Stimulated activated naive CD8-positive, alpha-beta T cell treated with anti-CD3 and anti-CD28 coated beads, Interleukin-15, amount 100 ng/mL, for 72 hours (primary cell): ENCODE measurements at regions not wholly inside any gene's neighbourhood (a gene's known extent, or its start where the extent isn't known, plus 50 kb on each side); places are given as distances from the start of the nearest gene placed in this dataset.
"Not testable (repeated sequence)": the region's sequence is repeated elsewhere in the genome, so short reads cannot be mapped to it uniquely, and the experiment has no call there.

Source experiments
- ATAC-seq: fragments of 150-1000 bp; cut with Tn5 transposase; 2 replicates; pipeline ENCODE4 v1.10.0; 2021; ENCODE audit warnings: mild to moderate bottlenecking, moderate library complexity
- DNase-seq, 2 donors: peaks; one replicate each; pipeline ENCODE4 v3.0.0; 2021 to 2022
- H3K27ac Mint-ChIP-seq, 2 donors: one replicate each; pipeline ENCODE4 v1.8.0; 2022; ENCODE audit warnings: mild to moderate bottlenecking in 2 of 2, mixed read lengths in 2 of 2, moderate library complexity in 2 of 2
- H3K27me3 Mint-ChIP-seq: one replicate; pipeline ENCODE4 v1.8.0; 2022; ENCODE audit warnings: mixed read lengths
- H3K4me1 Mint-ChIP-seq: one replicate; pipeline ENCODE4 v1.8.0; 2022; ENCODE audit warnings: mild to moderate bottlenecking, mixed read lengths
- H3K4me3 Mint-ChIP-seq, 2 donors: one replicate each; pipeline ENCODE4 v1.8.0; 2022; ENCODE audit warnings: mild to moderate bottlenecking in 2 of 2, mixed read lengths in 2 of 2, moderate library complexity in 1 of 2
- H3K9me3 Mint-ChIP-seq, 2 donors: one replicate each; pipeline ENCODE4 v1.8.0; 2022; ENCODE audit warnings: mixed read lengths in 2 of 2

DNA sequence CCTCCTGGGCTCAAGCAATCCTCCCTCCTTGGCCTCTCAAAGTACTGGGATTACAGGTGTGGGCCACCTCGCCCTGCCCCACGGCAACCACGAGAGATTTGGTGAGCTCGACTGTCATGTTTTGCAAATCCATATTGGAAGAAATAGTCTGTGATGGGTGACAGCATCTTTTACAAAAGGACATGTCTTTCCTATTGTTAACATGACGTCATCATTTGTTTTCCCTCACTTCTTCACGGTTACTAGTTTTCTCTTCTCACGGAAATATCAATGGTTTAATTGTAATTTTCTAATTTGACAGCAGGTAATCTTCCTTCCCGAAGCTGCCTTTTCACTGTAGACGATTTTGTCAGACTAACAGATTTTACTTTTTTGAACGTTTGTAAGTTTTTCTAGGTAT is 110.8 kb upstream of the GREM2 start:
- Mint-ChIP-seq H3K27ac (no peak overlapping the region), H3K4me1 (no peaks in the 10 kb centered on the region), H3K27me3 (no peaks in the 10 kb centered on the region), H3K9me3 (peaks cover 0 to 10% of the 10 kb centered on the region in 2 donors), H3K4me3 (no peak overlapping the region)
- ATAC-seq (no peak), DNase-seq (no peak)

DNA sequence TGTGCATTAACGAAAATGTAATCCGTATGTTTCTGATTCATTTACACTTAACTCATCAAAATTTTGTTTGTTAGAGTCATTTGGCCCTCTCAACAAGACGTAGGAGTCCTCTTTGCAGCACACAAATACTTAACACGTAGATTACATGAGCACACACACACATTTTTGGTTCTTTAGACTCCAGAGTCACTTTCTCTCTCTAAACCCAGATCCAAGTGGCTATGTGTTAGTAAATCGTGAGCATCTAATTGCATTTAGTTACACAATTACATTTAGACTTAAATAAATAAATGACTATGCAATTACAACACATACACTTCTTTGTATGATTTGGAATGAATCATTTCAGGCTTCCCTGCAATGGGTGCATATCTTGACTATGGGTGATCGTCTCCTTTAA is 109.0 kb upstream of the GREM2 start:
- Mint-ChIP-seq H3K9me3 (no peaks in the 10 kb centered on the region), H3K27ac (no peak overlapping the region), H3K27me3 (no peaks in the 10 kb centered on the region), H3K4me1 (no peaks in the 10 kb centered on the region), H3K4me3 (no peak overlapping the region)
- no peak for DNase-seq
- ATAC-seq = no peak

DNA sequence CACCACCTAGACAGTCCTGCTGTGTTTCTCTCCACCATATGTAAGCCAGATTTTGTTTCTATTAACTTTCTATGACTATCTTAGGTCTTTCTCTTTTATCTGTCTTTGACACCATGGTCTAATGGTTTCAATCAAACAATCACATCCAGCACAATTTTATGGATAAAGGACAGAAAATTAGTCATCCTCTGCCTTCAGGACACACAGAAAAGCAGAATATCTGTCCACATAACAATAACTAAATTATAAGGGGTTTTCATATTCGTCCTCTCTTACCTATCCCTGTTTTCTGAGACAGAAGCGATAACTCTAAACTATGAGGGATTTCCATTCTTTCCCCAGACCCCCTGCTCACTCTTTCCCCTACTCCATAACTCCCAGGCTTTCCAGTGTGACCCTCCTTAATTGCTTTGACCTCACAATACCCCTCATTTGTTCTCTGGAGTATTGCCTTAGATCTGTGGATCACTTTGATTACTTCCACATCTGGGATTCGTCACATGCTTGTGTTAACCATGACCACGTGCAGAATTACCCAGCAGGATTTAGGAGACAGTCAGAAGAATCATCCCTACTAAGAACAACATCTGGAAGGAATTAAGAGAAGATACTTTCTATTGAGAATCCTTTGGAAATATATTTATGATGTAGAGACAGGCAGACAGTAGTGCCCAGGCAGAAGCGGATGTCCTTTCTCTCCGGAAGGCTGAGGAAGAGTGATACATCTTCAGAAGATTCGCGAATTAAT is 108.2 kb upstream of the GREM2 start:
- H3K27me3 Mint-ChIP-seq = no peaks in the 10 kb centered on the region
- DNase-seq (no peak), ATAC-seq (no peak)
- H3K4me1 Mint-ChIP-seq = no peaks in the 10 kb centered on the region
- no peak overlapping the region for H3K27ac Mint-ChIP-seq
- H3K4me3 Mint-ChIP-seq = no peak overlapping the region
- no peaks in the 10 kb centered on the region for H3K9me3 Mint-ChIP-seq

DNA sequence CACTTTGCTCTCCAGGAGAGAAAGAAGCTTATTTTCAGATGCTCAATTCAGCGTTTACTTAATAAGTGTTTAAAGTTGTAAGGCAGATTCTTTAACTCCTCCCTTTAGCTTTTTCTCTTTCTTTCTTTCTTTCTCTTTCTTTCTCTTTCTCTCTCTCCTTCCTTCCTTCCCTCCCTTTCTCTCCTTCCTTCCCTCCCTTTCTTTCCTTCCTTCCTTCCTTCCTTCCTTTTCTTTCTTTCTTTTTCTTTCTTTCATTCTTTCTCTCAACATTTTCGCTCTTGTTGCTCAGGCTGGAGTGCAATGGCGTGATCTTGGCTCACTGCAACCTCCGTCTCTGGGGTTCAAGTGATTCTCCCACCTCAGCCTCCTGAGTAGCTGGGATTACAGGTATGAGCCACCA is 104.6 kb upstream of the GREM2 start:
- H3K9me3 Mint-ChIP-seq, DNase-seq, H3K4me3 Mint-ChIP-seq, H3K4me1 Mint-ChIP-seq, H3K27ac Mint-ChIP-seq, ATAC-seq, H3K27me3 Mint-ChIP-seq: not testable (repeated sequence)

DNA sequence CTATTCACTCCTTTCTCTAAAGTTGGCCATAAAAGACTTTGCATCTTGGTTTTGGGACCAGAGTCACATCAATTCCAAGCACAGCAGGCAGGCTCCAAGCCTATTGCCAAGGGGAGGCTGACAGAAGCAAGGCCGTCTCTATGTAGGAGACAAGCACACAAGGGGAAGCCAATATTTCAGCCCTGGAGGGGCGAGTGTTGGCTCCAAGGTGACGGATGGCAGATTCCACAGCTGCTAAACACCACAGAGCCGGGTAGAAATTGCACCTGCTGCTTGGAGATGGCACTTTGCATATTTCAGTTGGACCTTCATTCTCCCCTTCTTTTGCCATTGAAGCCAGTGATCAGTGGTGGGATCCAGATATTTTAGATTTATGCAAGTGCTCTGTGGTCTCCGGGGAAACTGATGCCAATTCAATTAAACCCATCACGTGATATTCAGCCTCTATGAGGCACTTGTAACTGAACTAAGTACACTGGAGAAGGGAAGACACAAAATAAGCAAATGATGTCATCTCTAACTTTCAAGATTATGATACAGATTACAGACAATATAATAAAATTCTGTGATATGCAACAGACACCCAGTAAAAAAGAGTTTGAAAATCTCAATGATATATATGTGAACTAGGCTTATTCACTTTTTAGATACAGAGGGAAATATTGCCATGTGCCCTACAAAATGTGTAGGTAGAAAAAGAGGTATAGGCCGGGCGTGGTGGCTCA is 102.8 kb upstream of the GREM2 start:
- Mint-ChIP-seq H3K27me3 (no peaks in the 10 kb centered on the region), H3K27ac (no peak overlapping the region), H3K4me1 (no peaks in the 10 kb centered on the region), H3K9me3 (peaks cover 6 to 9% of the 10 kb centered on the region in 2 donors), H3K4me3 (no peak overlapping the region)
- no peak for DNase-seq
- no peak for ATAC-seq

DNA sequence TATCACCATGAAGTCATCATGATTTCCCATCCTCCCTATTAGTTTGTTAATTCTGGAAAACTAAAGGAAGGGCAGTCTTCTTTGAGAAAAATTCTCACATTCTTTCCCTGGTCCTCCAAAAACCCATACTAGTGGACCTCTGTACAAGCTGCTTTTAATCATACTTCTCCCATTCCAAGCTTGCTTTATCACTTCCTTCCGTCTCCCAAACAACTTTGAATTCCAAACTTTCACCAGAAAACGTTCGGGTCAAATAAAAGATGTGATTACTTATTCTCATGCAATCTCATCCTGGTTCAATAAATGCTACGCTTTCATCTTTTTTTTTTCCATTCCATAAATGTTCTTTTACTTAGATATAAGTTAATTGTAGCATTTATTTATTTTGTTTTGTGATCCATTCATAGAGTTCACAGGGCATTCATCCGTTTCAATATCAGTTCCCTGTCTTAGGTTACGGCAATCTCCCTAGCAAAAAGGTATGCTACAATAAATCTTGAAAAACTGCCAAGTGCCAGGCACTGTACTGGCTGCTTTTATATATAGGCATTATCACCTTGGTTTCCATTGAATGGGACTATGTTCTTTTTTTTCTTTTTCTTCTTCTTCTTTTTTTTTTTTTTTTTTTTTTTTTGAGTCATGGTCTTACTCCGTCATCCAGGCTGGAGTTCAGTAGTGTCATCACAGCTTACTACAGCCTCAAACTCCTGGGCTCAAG is 100.2 kb upstream of the GREM2 start:
- Mint-ChIP-seq H3K4me1 (no peaks in the 10 kb centered on the region), H3K27ac (no peak overlapping the region), H3K4me3 (no peak overlapping the region), H3K27me3 (no peaks in the 10 kb centered on the region), H3K9me3 (peaks cover 6 to 9% of the 10 kb centered on the region in 2 donors)
- DNase-seq (no peak), ATAC-seq (no peak)

DNA sequence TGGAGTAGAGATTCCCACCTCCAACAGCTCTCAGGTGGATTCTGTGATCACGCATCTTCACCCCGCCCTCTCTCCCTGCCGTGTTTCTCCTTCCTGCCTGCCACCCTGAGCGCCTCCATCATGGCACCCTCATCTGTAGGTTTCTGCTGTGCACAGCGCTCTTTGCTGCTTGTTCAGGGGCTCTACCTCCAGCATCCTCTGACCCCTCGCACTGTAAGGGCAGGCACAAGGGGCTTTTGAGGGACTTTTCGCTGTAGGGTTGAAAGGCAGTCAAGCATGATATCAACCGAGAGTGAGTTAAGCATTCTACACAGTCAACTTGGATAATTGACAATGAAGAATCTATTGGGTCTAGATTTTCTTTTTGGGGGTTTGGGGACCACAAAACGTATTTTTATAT is 99.1 kb upstream of the GREM2 start:
- no peak overlapping the region for H3K27ac Mint-ChIP-seq
- DNase-seq = no peak
- peaks cover 6 to 9% of the 10 kb centered on the region in 2 donors for H3K9me3 Mint-ChIP-seq
- H3K27me3 Mint-ChIP-seq = no peaks in the 10 kb centered on the region
- no peak overlapping the region for H3K4me3 Mint-ChIP-seq
- H3K4me1 Mint-ChIP-seq = no peaks in the 10 kb centered on the region
- no peak for ATAC-seq

DNA sequence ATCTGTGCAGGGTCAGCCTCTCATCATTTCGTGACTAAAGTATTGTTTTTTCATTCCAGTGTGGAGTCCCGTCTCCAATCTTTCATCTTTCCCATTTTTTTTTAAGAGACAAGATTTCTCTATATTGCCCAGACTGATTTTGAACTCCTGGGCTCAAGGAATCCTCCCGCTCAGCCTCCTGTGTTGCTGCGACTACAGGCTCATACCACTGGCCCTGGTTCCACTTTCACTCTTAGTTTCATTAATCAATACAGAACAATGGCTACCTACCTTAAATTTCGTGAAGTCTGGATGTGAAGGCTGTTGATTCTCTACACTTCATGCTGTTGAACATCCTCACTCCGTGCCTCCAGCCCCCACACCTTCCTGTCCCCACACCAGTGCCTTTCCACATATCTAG is 97.7 kb upstream of the GREM2 start:
- Mint-ChIP-seq H3K9me3 (peaks cover 6 to 9% of the 10 kb centered on the region in 2 donors), H3K4me1 (no peaks in the 10 kb centered on the region), H3K4me3 (no peak overlapping the region), H3K27me3 (no peaks in the 10 kb centered on the region), H3K27ac (no peak overlapping the region)
- no peak for DNase-seq
- ATAC-seq = no peak

DNA sequence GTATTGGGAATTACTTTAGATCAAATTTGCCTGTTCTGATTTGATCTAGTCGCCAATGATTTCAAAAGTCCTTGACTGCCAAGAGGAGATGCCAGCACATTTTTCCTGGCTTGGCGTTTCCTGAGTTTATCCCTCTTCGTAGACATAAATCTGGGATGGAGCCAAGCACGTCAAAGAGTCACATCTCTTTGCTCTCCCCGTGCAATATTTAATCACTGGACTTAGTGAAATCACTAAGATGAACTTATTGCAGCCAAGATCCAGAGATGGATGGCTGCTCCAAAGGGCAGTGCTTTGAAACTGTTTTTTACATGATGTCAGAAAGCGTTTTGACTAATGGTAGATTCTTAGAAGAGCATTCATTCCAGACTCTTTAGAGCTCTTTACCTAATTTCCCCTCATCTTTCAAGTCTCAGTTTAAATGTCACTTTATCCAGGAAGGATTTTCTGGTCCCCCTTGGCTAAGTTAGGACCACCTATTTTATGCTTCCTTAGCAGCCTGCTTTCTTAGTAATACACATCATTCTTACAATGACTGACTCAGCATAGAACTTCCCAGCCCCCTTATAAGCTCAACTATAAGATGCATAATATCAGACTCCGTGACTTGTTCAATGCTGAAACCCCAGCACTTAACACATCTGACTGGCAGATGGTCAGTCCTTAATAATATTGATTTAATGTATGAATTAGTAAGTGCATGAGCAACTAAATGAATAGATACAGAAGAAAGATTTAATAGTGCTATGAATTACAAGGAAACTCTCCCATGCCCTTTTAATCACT is 94.4 kb upstream of the GREM2 start:
- no peaks in the 10 kb centered on the region for H3K4me1 Mint-ChIP-seq
- no peak overlapping the region for H3K4me3 Mint-ChIP-seq
- DNase-seq = no peak
- no peak overlapping the region for H3K27ac Mint-ChIP-seq
- ATAC-seq = no peak
- no peaks in the 10 kb centered on the region for H3K27me3 Mint-ChIP-seq
- H3K9me3 Mint-ChIP-seq = peaks cover 6 to 7% of the 10 kb centered on the region in 2 donors

DNA sequence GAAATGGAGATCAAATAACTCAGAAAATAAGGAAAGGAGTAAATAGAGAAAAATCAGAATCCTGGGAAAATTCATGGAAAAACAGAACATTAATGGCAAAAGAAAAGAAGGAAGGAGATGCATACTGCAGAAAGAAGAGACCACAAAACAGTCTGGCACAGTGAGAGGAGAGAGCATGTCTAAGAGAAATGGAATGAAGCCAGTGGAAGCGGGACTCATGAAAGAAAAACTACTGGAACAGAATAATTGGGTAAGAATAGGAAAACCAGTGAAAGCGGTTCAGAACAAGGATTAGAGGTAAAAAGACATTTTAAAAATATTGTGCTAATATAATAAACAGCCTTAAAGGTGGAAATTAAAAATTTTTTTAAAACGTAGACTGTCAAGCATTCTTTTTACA is 93.6 kb upstream of the GREM2 start:
- Mint-ChIP-seq H3K4me3 (no peak overlapping the region), H3K27ac (no peak overlapping the region), H3K27me3 (no peaks in the 10 kb centered on the region), H3K4me1 (no peaks in the 10 kb centered on the region), H3K9me3 (no peaks in the 10 kb centered on the region)
- no peak for ATAC-seq
- DNase-seq = no peak

DNA sequence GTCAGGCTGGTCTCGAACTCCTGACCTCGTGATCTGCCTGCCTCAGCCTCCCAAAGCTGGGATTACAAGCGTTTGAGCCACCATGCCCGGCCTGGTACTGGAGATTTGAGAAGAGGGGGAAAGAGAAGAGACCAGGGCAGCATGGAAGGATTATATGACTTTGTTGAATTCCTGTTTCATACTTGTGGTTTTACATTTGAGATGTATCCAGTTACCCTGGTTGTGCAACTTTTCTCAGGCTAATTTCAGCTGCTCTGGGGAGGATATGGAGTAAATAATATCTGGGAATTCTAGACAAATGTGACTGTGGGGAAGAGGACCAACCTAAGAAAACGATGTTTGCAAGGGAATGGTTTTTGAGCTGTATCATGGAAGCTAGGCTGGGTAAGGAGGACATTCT is 89.5 kb upstream of the GREM2 start:
- no peak for DNase-seq
- no peaks in the 10 kb centered on the region for H3K27me3 Mint-ChIP-seq
- H3K4me1 Mint-ChIP-seq = no peaks in the 10 kb centered on the region
- H3K27ac Mint-ChIP-seq = no peak overlapping the region
- ATAC-seq = no peak
- no peak overlapping the region for H3K4me3 Mint-ChIP-seq
- no peaks in the 10 kb centered on the region for H3K9me3 Mint-ChIP-seq

DNA sequence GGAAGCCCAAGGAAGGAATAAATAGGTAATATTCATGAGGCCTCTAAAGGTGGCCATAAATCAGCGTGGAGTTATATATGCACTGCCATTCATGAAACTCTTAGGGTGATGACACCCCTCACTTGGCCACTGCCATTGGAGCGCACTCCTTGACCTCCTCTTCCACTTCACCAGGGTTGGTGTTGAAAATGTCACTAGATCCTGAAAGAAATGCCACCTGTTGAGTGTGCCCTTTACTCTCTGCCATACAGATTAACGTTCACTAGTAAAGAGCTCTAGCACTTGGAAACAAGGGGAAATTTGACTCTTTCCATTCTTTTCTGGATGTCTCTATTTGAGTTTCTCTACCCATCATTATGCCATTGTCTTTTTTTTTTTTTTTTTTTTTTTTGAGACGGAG is 83.5 kb upstream of the GREM2 start:
- DNase-seq (no peak), ATAC-seq (no peak)
- Mint-ChIP-seq H3K9me3 (no peaks in the 10 kb centered on the region), H3K27me3 (peaks cover 9% of the 10 kb centered on the region), H3K27ac (no peak overlapping the region), H3K4me3 (no peak overlapping the region), H3K4me1 (no peaks in the 10 kb centered on the region)

DNA sequence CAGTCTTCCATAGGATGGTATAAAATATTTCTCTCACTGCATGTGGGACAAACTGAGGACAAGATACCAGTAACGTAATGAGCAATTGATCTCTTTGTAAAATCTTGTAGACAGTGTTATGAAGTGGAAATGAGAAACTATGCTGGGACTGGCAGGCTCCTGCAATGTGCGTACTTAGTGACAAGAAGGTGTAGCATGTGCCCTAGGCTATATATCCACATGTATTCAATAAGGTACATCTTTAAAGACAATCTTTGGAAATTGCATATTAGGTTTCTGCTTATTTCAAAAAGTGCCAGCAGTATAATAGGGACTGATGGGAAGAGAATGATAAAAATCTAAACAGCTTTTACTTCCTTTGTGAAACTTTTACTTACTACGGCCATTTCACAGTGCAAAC is 81.9 kb upstream of the GREM2 start:
- H3K4me1 Mint-ChIP-seq = no peaks in the 10 kb centered on the region
- H3K27ac Mint-ChIP-seq = no peak overlapping the region

DNA sequence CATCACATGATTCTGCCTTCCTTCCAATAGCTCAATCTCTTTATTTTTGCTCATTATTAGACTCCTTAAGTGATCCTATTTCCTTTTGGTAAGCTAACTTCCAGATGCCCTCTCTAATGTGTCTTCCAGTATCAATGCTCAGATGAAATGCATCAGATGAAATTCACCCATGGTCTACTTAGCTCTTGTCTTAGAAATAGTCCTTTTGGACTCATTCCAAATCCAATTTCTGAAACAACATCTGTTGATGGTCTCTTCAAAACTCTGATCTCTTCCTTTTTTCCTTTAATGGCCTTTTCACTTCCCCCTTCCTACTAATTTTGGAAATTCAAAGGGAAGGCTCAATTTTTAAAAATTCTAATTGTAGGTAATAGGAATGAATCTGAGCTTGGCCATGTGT is 81.1 kb upstream of the GREM2 start:
- H3K27ac Mint-ChIP-seq = no peak overlapping the region
- no peaks in the 10 kb centered on the region for H3K9me3 Mint-ChIP-seq
- no peak overlapping the region for H3K4me3 Mint-ChIP-seq
- peaks cover 9% of the 10 kb centered on the region for H3K27me3 Mint-ChIP-seq
- no peak for ATAC-seq
- DNase-seq = no peak
- peaks cover 1% of the 10 kb centered on the region for H3K4me1 Mint-ChIP-seq

More for the DNA sequence above, 81.9 kb upstream of the GREM2 start:
- Mint-ChIP-seq H3K4me3 (no peak overlapping the region), H3K27me3 (peaks cover 9% of the 10 kb centered on the region), H3K9me3 (no peaks in the 10 kb centered on the region)
- no peak for DNase-seq
- no peak for ATAC-seq

DNA sequence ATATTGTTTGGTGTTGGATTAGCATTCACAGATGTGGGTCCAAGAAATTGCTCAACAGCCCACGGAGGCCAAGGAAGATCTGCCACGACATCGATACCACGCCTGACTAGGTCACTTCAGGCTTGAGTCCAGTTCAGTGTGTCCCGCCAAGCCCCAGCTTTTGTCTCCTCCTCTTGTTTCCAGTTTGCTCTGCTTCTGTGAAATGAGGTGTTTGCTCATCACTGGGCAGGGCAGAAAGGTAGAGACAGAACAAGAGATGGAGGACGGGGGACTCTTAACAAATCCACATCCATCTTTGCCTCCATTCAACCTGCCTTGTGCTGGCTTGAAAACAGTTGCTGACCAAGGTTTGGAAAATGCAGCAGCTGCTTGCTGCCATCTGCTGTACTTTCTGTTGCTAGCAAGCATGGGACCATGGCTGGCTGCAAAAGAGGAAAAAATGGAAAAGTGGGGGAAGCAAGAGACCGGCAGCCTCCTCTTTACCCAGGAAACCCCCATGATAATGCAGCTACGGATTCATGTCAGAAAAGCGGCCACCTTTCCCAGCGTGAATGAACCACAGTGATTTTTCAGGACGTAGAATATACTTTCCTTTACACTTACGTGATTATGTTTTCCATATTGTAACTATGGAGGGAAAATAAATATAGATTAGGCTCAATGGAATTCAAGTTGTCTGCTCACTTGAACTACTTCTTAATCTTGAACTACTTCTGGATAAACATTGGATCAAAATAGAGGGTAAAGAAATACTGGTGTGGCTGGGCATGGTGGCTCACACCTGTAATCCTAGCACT is 80.2 kb upstream of the GREM2 start:
- no peaks in the 10 kb centered on the region for H3K9me3 Mint-ChIP-seq
- DNase-seq (peak in 1 of 2 donors; percentile 15), ATAC-seq (peak; percentile 56)
- H3K4me3 Mint-ChIP-seq = no peak overlapping the region
- no peak overlapping the region for H3K27ac Mint-ChIP-seq
- peaks cover 9% of the 10 kb centered on the region for H3K27me3 Mint-ChIP-seq
- H3K4me1 Mint-ChIP-seq = peaks cover 5% of the 10 kb centered on the region
